ENCODE measurements at regions not wholly inside any gene's neighbourhood (a gene's known extent, or its start where the extent isn't known, plus 50 kb on each side); places are given as distances from the start of the nearest gene placed in this dataset.

DNA sequence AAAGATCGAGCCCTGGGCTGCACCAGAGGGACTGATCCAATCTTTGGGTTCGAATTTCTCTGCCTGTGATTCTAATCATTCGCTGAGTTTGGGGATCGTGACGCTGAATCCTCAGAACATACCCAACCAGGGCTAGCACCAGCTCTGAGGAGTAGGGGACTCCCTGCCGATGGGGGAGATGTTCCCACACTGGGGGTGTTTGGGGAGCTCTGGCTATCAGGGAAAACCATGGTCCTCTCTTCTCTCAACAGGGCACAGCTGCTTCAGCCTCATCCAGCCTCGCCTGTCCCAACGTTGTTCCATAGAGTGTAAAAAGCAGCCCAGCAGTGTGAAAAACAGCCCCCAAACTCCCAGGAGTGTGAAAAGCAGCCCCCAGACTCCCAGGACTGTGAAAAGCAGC, 136.6 kb downstream of the ANKRD60 start (continued):
- TF ChIP-seq, protein P1, sequence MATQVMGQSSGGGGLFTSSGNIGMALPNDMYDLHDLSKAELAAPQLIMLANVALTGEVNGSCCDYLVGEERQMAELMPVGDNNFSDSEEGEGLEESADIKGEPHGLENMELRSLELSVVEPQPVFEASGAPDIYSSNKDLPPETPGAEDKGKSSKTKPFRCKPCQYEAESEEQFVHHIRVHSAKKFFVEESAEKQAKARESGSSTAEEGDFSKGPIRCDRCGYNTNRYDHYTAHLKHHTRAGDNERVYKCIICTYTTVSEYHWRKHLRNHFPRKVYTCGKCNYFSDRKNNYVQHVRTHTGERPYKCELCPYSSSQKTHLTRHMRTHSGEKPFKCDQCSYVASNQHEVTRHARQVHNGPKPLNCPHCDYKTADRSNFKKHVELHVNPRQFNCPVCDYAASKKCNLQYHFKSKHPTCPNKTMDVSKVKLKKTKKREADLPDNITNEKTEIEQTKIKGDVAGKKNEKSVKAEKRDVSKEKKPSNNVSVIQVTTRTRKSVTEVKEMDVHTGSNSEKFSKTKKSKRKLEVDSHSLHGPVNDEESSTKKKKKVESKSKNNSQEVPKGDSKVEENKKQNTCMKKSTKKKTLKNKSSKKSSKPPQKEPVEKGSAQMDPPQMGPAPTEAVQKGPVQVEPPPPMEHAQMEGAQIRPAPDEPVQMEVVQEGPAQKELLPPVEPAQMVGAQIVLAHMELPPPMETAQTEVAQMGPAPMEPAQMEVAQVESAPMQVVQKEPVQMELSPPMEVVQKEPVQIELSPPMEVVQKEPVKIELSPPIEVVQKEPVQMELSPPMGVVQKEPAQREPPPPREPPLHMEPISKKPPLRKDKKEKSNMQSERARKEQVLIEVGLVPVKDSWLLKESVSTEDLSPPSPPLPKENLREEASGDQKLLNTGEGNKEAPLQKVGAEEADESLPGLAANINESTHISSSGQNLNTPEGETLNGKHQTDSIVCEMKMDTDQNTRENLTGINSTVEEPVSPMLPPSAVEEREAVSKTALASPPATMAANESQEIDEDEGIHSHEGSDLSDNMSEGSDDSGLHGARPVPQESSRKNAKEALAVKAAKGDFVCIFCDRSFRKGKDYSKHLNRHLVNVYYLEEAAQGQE (IDR thresholded peaks at IDR 0.05; ENCODE audit: low read depth) = no peak
- no peak for TF ChIP-seq RAD21 (IDR thresholded peaks at IDR 0.05; ENCODE audit: low read depth)
- TF ChIP-seq, protein P2, sequence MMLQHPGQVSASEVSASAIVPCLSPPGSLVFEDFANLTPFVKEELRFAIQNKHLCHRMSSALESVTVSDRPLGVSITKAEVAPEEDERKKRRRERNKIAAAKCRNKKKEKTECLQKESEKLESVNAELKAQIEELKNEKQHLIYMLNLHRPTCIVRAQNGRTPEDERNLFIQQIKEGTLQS (IDR thresholded peaks at IDR 0.05) = no peak
- TF ChIP-seq, protein P3, sequence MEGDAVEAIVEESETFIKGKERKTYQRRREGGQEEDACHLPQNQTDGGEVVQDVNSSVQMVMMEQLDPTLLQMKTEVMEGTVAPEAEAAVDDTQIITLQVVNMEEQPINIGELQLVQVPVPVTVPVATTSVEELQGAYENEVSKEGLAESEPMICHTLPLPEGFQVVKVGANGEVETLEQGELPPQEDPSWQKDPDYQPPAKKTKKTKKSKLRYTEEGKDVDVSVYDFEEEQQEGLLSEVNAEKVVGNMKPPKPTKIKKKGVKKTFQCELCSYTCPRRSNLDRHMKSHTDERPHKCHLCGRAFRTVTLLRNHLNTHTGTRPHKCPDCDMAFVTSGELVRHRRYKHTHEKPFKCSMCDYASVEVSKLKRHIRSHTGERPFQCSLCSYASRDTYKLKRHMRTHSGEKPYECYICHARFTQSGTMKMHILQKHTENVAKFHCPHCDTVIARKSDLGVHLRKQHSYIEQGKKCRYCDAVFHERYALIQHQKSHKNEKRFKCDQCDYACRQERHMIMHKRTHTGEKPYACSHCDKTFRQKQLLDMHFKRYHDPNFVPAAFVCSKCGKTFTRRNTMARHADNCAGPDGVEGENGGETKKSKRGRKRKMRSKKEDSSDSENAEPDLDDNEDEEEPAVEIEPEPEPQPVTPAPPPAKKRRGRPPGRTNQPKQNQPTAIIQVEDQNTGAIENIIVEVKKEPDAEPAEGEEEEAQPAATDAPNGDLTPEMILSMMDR (IDR thresholded peaks at IDR 0.05 in 2 of 3, conservative IDR thresholded peaks at IDR 0.05 in 1 of 3; ENCODE audit: borderline replicate concordance in 1 of 3, insufficient read depth in 1 of 3, low read depth in 2 of 3, low read length in 2 of 3) = no peak
- no peak for TF ChIP-seq CEBPB (IDR thresholded peaks at IDR 0.05; ENCODE audit: low read depth)
- TF ChIP-seq, protein P4, sequence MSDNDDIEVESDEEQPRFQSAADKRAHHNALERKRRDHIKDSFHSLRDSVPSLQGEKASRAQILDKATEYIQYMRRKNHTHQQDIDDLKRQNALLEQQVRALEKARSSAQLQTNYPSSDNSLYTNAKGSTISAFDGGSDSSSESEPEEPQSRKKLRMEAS (IDR thresholded peaks at IDR 0.05) = no peak

DNA sequence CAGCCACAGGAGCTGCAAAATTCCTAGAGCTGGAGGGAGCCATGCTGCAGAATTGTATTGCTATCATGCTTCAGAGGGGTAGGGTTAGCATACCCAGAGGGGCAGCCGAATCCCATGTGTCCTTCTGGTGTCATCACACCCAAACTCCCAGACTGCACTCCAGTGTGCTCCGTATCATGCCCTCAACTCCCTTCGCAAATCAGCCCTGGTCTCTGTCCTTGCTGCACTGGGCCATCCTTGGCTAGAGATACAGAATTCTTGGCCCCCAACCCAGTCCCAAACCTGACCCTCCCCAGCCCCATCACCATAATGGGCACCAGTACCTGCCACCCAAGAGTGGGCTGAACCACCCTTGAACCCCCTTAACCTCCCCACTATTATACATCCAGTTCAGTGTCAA, 138.3 kb downstream of the ANKRD60 start:
- no TSS peak for BruUV-seq (replicated peaks)
- no peaks in the 10 kb centered on the region for H3K4me1 ChIP-seq (ENCODE audit: control insufficient read depth in 1 of 2, insufficient read depth in 2 of 2, low read length in 2 of 2)
- H2AFZ ChIP-seq (ENCODE audit: low read depth, low read length, poor library complexity, severe bottlenecking) = no peak overlapping the region
- CTCF ChIA-PET = no interaction called here
- H3K27ac ChIP-seq (ENCODE audit: low read depth, low read length) = no peak overlapping the region
- POLR2A ChIA-PET = no interaction called here
- H3K9me3 ChIP-seq (ENCODE audit: control insufficient read depth in 1 of 2, insufficient read depth in 1 of 2, low read depth in 1 of 2, low read length in 2 of 2) = no peaks in the 10 kb centered on the region
- H3K4me2 ChIP-seq (ENCODE audit: low read length) = no peak overlapping the region
- ATAC-seq (no peak), DNase-seq (ENCODE audit: low read depth, low spot score) (no peak)
- intact Hi-C loops (cut with micrococcal nuclease) = no loop called here
- H3K4me3 ChIP-seq (replicated peaks in 1 of 2; ENCODE audit: low read depth in 1 of 2, low read length in 2 of 2) = no peak overlapping the region
- no peaks in the 10 kb centered on the region for H3K79me2 ChIP-seq (ENCODE audit: insufficient read depth, low read length)
- no peaks in the 10 kb centered on the region for H3K9me2 ChIP-seq (ENCODE audit: insufficient read depth)
- H4K20me1 ChIP-seq (ENCODE audit: insufficient read depth) = no peaks in the 10 kb centered on the region
- TF ChIP-seq ELF1 (IDR thresholded peaks at IDR 0.05; ENCODE audit: borderline replicate concordance, low read depth) (no peak), EZH2 (IDR thresholded peaks at IDR 0.05) (no peak), CBX3 (IDR thresholded peaks at IDR 0.05; ENCODE audit: low read depth) (no peak), RAD21 (IDR thresholded peaks at IDR 0.05; ENCODE audit: low read depth) (no peak), POLR2AphosphoS5 (IDR thresholded peaks at IDR 0.05; ENCODE audit: low read depth, low read length) (no peak), YY1 (IDR thresholded peaks at IDR 0.05; ENCODE audit: extremely low read depth, insufficient replicate concordance, low read depth, low read length) (no peak)
- H3K27me3 ChIP-seq (ENCODE audit: insufficient read depth, low read length) = peaks cover 21% of the 10 kb centered on the region
- no peak overlapping the region for H3K9ac ChIP-seq (ENCODE audit: low read length)
- H3K36me3 ChIP-seq (ENCODE audit: control insufficient read depth in 1 of 2, insufficient read depth in 2 of 2, low read length in 2 of 2) = no peaks in the 10 kb centered on the region
- RAD21 ChIA-PET (ENCODE audit: low non-redundant PET in 1 of 2, low total read pairs in 2 of 2, uncharacterized antibody in 2 of 2, unreplicated experiment in 2 of 2) = no interaction called here

Measured in HCT116 (cell line).